ENCODE measurements at regions not wholly inside any gene's neighbourhood (a gene's known extent, or its start where the extent isn't known, plus 50 kb on each side); places are given as distances from the start of the nearest gene placed in this dataset.

GRCh38 chr4:17092736-17093437, 194.4 kb upstream of the LDB2 start:
- DNase-seq (ENCODE audit: low read depth), result no peak
- TF ChIP-seq CTCF (IDR thresholded peaks at IDR 0.05; ENCODE audit: control insufficient read depth, insufficient read depth, low read depth, low read length, missing control alignments), result no peak
- H3K4me3 ChIP-seq (ENCODE audit: control insufficient read depth, low read depth, low read length), result no peak overlapping the region

- no peak for TF ChIP-seq CTCF (IDR thresholded peaks at IDR 0.05; ENCODE audit: control insufficient read depth, insufficient read depth, low read depth, low read length, missing control alignments)
- no peak overlapping the region for H3K4me3 ChIP-seq (ENCODE audit: control insufficient read depth, low read depth, low read length)
- no peak for DNase-seq (ENCODE audit: low read depth)
Measured at GRCh38 chr4:17091104-17091503, 192.7 kb upstream of the LDB2 start.

DNA sequence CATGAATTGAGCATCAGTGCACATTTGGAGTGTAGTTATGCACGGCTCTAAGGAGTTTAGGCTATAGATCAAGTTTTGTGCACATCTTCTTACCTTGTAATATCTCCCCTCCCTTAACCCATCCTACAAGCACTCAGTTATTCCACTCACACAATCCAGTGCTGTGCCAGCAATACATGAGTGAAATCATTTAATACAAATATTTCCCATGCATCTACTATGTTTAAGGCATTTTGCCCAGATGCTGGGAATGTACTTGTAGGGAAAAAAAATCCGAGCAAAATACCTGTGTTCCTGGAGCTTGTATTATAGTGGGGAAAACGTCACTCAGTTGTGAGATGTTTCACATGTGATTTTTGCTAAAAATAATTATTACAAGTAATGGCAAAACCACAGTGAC, 191.6 kb upstream of the LDB2 start:
- no peak for TF ChIP-seq CTCF (IDR thresholded peaks at IDR 0.05; ENCODE audit: control insufficient read depth, insufficient read depth, low read depth, low read length, missing control alignments)
- DNase-seq (ENCODE audit: low read depth), result no peak
- H3K4me3 ChIP-seq (ENCODE audit: control insufficient read depth, low read depth, low read length), result no peak overlapping the region

DNA sequence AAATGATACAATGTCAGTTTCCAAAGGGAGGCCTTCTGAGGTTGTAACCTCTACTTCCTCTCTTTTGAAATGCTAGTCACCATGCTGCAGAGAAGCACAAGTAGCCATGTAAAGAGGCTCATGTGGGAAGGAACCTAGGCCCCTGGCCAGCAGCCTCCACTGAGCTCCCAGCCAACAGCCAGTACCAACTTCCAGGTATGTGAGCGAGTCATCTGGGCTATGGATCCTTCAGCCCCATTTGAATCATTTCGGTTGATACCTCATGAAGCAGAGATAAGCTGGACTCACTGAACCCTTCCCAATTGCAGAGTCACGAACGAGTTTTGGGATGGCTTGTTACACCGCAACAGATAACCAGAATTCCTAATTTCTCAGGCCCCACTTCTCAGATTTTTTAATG, 187.0 kb upstream of the LDB2 start:
- H3K4me3 ChIP-seq (ENCODE audit: control insufficient read depth, low read depth, low read length), result no peak overlapping the region
- no peak for TF ChIP-seq CTCF (IDR thresholded peaks at IDR 0.05; ENCODE audit: control insufficient read depth, insufficient read depth, low read depth, low read length, missing control alignments)
- DNase-seq (ENCODE audit: low read depth), result no peak

DNA sequence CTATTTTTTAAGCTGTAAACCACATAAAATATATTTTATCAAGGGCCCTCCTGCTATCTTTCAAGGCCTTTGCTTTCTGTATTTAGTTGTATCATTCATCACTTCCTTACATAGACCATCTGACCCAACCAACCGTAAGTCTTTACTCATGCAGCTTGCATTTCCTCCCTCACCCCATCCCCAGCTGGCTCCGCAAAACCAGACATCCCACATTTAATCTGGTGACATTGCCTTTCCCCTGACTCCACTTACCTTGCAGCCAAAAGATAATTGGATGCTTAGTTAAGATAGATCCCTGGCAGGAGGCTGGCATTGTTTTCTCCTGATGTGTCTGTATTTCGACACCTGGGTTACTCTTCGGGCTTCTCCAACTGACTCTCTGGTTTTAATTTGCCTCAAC, 183.7 kb upstream of the LDB2 start:
- TF ChIP-seq CTCF (IDR thresholded peaks at IDR 0.05; ENCODE audit: control insufficient read depth, insufficient read depth, low read depth, low read length, missing control alignments), result no peak

DNA sequence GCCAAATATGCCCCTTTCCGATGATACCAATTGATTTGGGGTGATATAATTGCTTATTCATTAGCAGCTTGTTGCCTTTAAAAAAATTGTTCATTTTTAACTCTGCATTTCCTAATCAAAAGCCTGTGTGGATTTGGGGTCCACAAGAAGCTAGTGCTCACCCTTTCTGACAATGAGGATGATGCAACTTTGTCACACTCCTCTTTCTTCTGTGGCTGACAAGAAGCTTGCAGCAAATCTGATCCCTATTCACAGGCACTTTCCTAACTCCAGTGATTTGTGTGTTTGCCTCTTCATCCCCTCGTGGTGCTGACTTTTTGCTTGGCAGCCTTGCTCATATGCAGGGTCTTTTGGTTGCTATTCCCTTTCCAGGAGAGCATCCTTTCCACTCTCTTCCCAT, 182.7 kb upstream of the LDB2 start:
- DNase-seq (ENCODE audit: low read depth), result no peak
- TF ChIP-seq CTCF (IDR thresholded peaks at IDR 0.05; ENCODE audit: control insufficient read depth, insufficient read depth, low read depth, low read length, missing control alignments), result no peak
- no peak overlapping the region for H3K4me3 ChIP-seq (ENCODE audit: control insufficient read depth, low read depth, low read length)

More for the DNA sequence above, 183.7 kb upstream of the LDB2 start:
- no peak overlapping the region for H3K4me3 ChIP-seq (ENCODE audit: control insufficient read depth, low read depth, low read length)
- DNase-seq (ENCODE audit: low read depth), result peak; percentile 80

Data from AG09309 (cell line).